G401.6 (cell line): ENCODE measurements at regions not wholly inside any gene's neighbourhood (a gene's known extent, or its start where the extent isn't known, plus 50 kb on each side); places are given as distances from the start of the nearest gene placed in this dataset.

Experiments
- FAIRE-seq: peaks from 2 replicates; lab custom pipeline; 2012; peaks lifted over from hg19 to GRCh38; lab: Jason Lieb, UNC

DNA sequence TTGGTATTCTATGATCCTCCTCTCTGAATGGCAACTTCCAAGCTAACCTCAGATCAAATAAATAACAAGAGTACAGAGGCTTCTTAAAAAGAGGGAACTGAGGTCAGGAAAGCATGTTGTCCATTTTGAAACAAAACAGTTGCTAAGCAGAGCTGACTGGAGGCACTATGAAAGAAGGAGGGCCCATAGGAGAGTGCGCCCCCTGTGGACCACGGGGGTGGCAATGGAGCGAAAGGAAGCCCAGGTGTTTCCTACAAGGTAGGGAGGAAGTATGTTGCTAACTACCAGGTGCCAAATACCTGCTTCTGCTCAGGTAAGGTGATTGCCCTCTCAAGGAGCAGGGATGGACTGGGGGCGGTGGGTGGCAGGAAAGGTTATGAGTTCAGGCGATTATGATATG is 101.8 kb upstream of the MAST4 start:
- no peak for FAIRE-seq

DNA sequence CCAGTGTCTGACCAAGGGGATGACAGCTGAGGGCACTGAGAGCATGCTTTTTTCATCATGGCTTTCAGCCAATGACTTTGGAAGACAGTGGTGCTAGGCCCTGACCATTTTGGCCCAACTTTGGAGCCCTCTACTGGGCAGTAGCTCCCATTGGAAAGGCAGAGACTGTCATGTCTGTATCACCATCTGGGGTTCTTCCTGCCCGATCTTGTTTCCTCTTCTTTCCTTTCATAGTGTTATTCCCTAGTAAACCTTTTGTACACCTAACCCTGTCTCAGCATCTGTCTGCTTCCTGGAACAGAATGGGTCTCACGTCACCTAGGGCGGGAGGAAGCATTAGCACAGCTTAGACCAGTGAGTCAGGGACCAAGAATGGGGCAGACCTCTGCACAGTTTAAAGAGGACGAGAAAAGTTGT is 97.4 kb upstream of the MAST4 start:
- FAIRE-seq = no peak

DNA sequence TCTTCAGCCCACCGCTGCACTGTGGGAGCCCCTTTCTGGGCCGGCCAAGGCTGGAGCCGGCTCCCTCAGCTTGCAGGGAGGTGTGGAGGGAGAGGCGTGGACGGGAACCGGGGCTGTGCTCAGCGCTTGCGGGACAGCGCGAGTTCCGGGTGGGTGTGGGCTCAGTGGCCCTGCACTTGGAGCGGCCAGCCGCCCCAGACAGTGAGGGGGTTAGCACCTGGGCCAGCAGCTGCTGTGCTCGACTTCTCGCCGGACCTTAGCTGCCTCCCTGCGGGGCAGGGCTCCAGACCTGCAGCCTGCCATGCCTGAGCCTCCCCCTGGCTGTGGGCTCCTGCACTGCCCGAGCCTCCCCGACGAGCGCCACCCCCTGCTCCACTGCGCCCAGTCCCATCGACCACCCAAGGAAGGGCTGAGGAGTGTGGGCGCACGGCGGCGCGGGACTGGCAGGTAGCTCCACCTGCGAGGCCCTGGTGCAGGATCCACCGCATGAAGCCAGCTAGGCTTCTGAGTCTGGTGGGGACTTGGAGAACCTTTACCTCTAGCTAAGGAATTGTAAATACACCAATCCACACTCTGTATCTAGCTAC is 92.9 kb upstream of the MAST4 start:
- FAIRE-seq = no peak

DNA sequence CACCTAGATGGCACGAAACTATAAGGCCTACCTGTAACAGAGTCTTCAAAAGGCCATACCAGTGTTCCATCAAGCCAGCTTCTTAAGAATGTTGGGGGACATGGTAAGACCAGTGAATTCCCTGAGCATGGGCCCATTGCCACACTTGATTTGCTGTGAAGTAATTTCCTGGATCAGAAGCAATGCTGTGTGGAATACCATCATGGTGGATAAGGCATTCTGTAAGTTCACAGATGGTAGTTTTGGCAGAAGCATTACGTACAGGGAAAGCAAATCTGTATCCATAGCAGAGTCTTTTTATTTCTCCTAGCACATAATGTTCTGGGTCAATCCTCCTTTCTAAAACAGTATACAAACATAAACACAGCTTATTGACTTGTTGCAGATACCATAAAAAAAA is 89.1 kb upstream of the MAST4 start:
- FAIRE-seq = no peak

DNA sequence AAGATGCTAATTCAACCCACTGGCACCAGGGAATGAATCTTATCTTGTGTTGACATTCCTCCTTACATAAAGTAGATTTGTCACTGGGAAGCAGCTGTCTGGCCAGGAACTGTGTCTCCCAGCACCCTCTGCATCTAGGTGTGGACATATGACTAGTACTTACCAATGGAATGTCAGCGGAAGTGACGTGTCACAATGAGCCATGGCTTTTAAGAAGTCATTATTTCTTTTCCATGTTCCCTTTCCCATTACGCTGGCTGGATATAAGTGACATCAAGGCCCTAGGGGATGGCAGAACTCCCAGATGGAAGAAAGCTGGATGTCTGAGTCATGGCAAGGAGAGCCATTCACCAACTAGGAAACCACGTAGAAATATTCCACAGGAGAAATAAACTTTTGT is 84.7 kb upstream of the MAST4 start:
- FAIRE-seq = no peak

DNA sequence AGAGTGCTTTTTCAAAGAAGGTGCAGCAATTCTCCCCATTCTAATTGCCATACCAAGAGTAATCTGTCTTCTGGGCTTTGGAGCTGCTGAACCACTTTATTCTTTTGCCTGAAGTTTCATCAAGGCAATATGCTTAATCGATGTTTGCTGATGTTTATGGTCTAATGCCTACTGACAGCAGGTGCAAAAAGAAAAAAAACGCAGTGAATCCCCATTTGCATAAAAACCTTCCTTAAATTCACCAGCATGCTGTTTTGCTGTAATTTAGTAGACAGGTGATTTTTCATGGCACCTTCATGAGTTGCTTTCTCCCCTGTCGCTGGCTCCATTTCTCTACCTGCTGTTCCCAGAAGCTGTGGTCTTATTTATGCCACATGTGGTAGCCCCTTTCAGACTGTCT is 83.1 kb upstream of the MAST4 start:
- no peak for FAIRE-seq

DNA sequence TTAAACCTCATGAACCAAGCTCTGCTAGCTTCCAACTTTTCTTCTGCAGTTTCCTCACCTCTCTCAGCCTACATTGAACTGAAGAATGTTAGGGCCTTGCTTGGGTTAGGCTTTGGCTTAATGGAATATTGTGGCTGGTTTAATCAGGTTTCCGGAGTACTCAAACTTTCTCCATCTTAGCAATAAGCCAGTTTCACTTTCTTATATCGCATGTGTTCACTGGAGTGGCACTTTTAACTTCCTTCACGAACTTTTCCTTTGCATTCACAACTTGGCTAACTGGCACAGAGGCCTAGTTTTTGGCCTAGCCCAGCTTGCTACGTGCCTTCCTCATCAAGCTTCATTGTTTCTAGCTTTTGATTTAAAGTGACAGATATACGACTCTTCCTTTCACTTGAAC is 81.0 kb upstream of the MAST4 start:
- FAIRE-seq = no peak

DNA sequence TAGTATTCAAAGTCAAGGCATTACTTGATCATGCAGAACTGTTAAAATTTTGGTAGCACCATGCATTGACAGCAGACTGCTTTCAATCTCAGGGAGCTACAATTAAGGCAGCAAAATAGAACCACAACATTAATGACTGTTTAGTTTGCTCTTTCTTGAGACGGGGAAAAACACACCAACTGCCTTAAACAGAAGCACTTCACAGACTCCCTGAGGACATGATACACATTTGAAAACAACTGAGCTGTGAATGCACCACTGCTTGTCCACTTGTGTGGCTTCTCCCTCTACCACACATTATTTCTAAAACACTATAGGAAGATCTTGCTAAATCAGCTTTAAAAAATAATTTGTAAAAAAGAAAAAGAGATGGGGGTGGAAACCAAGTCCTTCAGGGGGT is 79.6 kb upstream of the MAST4 start:
- FAIRE-seq = no peak

DNA sequence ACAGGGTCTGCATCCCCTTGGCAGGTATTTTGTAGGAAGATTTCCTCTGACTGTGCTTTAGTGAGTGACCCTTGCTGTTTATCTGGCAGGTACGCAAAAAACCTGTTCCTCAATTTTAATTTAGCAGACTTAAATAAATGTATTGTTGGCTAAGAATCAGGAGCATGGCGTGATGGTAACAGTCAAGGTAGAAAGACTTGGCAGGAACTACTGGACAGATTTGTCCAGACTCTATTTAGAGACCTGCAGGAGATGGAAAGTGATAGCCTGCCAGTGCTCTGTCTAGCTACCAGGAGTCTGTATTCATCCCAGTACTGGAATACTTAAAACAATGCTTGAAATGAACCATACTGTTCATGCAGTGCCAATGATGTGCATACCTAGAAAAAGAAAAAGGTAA is 78.8 kb upstream of the MAST4 start:
- FAIRE-seq = no peak

DNA sequence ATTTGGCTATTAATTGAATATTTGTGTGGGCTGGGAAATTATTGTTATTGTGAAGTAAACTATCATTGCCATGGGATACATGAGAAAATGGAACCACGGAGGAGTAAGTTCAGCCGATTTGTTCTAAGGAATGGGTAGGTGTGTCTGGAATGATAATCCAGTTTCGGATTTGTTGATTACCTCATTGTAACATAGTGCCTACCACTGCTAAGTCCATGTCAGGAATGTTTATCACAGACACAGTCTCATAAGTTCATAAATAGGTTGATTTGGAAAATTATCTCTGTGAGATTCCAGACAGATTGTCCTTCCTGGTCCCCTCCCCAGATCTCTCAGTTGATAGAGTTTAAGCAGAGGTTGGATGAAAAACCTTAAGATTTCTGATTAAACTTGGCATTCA is 78.1 kb upstream of the MAST4 start:
- FAIRE-seq = no peak

DNA sequence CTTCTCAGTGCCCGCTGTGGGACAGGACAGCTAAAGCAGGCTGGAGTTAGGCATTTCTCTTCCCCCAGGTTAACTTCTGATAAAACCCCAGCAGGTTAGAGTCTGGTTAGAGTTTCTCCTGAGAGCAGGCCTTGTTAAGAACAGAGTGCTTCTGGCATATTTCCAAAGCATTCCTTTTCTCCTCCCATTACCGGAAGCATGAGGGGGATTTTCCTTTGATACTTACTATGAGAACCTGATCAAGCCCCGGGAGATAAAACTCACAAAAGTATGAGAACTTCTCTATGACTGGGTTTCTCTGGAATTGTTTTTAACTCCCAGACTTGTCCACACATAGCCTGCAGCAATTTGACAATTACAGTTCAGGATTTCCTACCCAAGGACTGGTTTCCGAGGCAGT is 77.4 kb upstream of the MAST4 start:
- FAIRE-seq = no peak

DNA sequence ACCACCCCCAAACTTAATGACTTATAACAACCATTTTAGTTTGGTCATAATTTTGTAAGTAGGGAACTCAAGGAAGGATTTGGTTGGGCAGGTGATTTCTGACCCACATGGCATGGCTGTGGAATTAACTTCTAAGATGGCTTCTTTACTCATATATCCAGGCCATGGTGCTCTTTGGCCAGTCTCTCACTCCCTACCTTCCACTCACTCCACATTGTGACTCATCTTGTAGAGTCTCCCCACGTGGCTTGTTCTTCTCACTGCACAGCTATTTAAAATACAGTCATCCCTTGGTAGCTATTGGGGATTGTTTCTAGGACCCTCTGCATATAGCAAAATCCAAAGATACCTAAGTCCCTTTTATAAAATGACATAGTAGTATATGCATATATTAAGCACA is 76.6 kb upstream of the MAST4 start:
- no peak for FAIRE-seq

DNA sequence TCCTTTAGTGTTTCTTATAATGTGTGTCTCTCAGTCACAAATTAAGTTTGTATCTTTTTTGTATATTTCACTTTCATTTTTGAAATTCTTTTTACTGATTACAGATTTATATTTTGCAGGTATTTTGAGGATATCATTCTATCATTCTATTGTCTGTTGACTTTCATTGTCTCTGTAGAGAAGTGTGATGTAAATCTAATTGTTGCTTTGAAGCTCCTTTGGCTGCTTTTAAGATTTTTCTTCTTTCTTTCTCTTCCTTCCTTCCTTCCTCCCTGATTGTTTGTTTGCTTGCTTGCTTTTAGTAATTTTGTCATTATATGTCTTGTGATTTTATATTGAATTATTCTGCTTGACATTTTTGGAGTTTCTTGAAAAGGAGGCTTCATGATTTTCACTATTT is 75.3 kb upstream of the MAST4 start:
- no peak for FAIRE-seq

DNA sequence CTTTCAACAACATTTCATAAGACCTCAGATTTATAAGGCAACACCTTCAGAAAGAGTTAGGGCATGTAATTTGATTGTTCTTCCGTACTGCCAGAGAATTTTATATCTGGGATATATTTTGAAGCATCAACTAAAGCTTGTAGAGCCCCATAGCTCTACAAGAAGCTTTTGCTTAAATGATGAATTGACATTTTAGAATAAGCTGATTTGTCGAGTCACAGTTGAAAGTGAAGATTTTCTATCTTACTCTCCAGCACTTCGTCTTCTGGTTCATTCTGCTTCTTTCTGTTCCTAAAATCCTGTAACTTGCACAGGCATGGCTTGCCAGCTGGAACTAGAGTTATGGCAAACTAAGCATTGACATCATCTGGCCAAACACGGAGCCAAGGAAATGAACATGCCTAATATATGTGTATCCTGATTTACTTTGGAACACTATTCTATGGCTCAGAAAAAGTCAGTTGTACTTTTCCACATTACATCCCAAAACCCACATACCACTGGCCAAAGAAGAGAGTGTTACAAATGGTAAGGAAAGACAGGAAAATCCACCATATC is 68.6 kb upstream of the MAST4 start:
- FAIRE-seq = no peak

DNA sequence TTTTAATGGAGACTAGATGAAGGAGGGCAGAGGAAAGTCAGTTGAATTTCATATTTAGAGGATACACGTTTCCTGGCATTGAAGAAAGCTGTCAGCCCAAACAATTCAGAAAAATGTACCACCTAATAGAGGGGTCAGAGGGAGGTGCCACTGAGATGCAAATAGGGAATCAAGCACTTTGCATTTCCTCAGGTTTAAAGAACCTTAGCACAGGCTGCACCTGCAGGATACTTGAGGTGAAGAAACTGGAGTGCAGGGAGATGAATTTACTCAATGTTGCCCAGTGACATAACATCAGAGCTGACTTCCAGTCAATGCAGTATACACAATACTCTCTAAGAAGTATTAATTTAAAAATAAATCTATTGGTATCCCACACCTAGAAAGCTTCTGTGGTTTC is 67.0 kb upstream of the MAST4 start:
- no peak for FAIRE-seq

DNA sequence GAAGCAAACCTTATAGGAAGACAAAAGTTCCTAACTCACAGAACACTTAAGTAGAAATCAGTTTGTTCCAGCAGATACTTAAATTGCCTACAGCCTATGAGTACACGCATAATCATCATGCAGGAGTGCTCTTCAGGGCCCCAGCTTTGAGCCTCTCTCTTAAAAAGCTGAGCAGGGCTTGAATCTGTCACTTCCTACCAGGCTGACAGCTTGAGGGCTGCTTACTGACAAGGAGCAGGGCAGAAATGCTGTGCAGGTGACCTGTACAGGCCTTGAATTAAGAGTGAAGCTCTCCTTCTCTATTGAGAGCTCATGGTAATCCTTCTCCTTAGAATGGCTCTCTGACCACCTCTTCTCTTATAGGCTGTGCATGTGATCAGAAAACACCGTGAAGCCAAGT is 66.5 kb upstream of the MAST4 start:
- FAIRE-seq = no peak

DNA sequence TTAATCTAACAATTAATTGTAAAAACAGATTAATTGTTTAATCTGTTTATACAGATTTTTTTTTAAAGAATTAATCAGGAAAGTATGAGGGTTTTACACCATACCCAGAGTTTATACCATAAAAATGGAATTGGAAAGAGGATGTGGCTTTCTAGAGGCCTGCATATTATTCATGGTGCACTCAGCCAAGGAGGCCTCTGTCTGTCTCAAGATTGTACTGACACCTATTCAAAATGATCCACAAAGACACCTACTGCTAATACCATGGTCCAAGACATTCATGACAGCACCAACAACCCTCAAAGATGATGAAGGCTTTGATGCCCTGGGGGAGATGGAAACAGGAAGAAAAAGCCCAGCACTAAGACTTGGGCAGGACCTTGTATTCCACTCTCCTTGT is 58.1 kb upstream of the MAST4 start:
- no peak for FAIRE-seq

DNA sequence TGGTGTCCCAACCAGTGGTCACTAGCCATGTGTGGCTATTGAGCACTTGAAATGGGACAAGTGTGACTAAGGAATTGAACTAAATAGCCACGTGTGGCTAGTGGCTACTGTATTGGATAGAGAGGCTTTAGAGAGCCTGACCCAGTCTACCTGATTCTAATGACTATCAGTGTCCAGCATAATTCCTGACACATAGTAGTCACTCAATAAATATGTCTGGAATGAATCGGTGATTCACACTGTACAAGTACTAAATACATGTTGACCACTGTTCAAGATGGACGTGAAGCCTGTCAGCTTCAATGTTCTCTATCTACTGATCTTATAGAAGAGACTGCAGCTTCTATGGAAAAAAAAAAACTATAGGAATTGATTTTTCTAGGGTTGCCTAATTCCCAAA is 57.7 kb upstream of the MAST4 start:
- FAIRE-seq = no peak

DNA sequence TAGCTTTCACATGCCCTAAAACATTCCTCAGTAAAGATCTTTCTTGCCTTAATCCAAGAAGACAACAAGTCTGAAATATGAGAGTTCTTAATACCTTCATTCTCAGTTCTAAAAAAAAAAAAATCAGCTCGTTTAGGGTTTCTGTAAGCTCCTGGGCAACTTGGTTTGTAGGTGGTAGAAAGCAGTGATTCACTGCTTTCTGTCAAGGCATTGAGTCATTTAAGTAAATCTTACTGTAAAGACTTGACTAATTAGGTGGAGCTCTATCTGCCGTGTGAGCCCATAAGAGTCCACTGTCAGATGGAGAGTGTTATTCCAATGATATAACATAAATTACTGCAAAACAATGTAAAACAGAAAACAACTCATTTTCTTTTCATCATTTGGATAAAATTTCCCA is 56.1 kb upstream of the MAST4 start:
- FAIRE-seq = no peak

DNA sequence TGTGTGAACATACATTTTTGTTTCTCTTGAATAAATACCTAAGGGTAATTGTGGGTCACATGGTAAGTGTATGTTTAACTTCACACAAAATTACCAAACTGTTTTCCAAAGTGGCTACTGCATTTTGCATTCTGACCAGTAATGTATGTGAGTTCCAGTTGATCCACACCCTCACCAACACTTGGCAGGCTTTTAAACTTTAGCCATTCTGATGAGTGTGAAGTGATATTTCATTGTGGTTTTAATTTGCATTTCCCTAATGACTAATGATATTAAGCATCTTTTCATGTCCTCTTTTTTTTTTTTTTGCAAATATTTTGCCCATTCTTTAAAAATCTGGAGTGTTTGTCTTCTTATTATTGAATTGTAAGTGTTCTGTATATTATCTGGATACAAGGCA is 53.5 kb upstream of the MAST4 start:
- FAIRE-seq = no peak
